ENCODE measurements at regions not wholly inside any gene's neighbourhood (a gene's known extent, or its start where the extent isn't known, plus 50 kb on each side); places are given as distances from the start of the nearest gene placed in this dataset.

GRCh38 chr2:191740759-191741158 is 62.8 kb downstream of the NABP1 start:
- no peak for TF ChIP-seq EZH2 (IDR thresholded peaks at IDR 0.05; ENCODE audit: insufficient read depth, low read length)
- TF ChIP-seq, protein P1, sequence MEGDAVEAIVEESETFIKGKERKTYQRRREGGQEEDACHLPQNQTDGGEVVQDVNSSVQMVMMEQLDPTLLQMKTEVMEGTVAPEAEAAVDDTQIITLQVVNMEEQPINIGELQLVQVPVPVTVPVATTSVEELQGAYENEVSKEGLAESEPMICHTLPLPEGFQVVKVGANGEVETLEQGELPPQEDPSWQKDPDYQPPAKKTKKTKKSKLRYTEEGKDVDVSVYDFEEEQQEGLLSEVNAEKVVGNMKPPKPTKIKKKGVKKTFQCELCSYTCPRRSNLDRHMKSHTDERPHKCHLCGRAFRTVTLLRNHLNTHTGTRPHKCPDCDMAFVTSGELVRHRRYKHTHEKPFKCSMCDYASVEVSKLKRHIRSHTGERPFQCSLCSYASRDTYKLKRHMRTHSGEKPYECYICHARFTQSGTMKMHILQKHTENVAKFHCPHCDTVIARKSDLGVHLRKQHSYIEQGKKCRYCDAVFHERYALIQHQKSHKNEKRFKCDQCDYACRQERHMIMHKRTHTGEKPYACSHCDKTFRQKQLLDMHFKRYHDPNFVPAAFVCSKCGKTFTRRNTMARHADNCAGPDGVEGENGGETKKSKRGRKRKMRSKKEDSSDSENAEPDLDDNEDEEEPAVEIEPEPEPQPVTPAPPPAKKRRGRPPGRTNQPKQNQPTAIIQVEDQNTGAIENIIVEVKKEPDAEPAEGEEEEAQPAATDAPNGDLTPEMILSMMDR (IDR thresholded peaks at IDR 0.05; ENCODE audit: insufficient read depth, low read depth, low read length) = no peak

Data from astrocyte (in vitro differentiated cells and primary cell).